ENCODE measurements at regions not wholly inside any gene's neighbourhood (a gene's known extent, or its start where the extent isn't known, plus 50 kb on each side); places are given as distances from the start of the nearest gene placed in this dataset.
"Not testable (repeated sequence)": the region's sequence is repeated elsewhere in the genome, so short reads cannot be mapped to it uniquely, and the experiment has no call there.

- DNase-seq (ENCODE audit: low spot score in 2 of 2): no peak
- TF ChIP-seq CTCF (IDR thresholded peaks at IDR 0.05): no peak
- intact Hi-C loops (cut with DNase I): no loop called here
These were observed 219.6 kb upstream of the POU1F1 start for GRCh38 chr3:87495938-87496337.

GRCh38 chr3:87494264-87494663 lies 217.9 kb upstream of the POU1F1 start:
- Histone ChIP-seq H3K36me3 (no peaks in the 10 kb centered on the region), H3K27me3 (no peaks in the 10 kb centered on the region), H3K4me1 (no peaks in the 10 kb centered on the region), H3K27ac (no peak overlapping the region), H3K9me3 (no peaks in the 10 kb centered on the region), H3K4me3 (no peak overlapping the region)
- no peak for TF ChIP-seq CTCF (IDR thresholded peaks at IDR 0.05)
- intact Hi-C loops (cut with DNase I): no loop called here
- no peak for DNase-seq (ENCODE audit: low spot score in 2 of 2)

More at GRCh38 chr3:87495938-87496337, 219.6 kb upstream of the POU1F1 start:
- Histone ChIP-seq H3K9me3 (no peaks in the 10 kb centered on the region), H3K27me3 (no peaks in the 10 kb centered on the region), H3K4me1 (no peaks in the 10 kb centered on the region), H3K36me3 (no peaks in the 10 kb centered on the region), H3K27ac (no peak overlapping the region), H3K4me3 (no peak overlapping the region)

GRCh38 chr3:87491843-87492242 lies 215.5 kb upstream of the POU1F1 start:
- intact Hi-C loops (cut with DNase I): no loop called here
- Histone ChIP-seq H3K9me3 (no peaks in the 10 kb centered on the region), H3K27me3 (no peaks in the 10 kb centered on the region), H3K4me3 (no peak overlapping the region), H3K36me3 (no peaks in the 10 kb centered on the region), H3K4me1 (no peaks in the 10 kb centered on the region), H3K27ac (no peak overlapping the region)
- no peak for DNase-seq (ENCODE audit: low spot score in 2 of 2)
- TF ChIP-seq CTCF (IDR thresholded peaks at IDR 0.05): no peak

- H3K27me3 ChIP-seq: no peaks in the 10 kb centered on the region
- intact Hi-C loops (cut with DNase I): no loop called here
- no peak for TF ChIP-seq CTCF (IDR thresholded peaks at IDR 0.05)
- no peaks in the 10 kb centered on the region for H3K4me1 ChIP-seq
- no peak overlapping the region for H3K27ac ChIP-seq
- H3K36me3 ChIP-seq: no peaks in the 10 kb centered on the region
- DNase-seq (ENCODE audit: low spot score in 2 of 2): no peak
- H3K4me3 ChIP-seq: no peak overlapping the region
- H3K9me3 ChIP-seq: no peaks in the 10 kb centered on the region
These were observed 213.5 kb upstream of the POU1F1 start for GRCh38 chr3:87489892-87490291.

- TF ChIP-seq CTCF (IDR thresholded peaks at IDR 0.05): no peak
- Histone ChIP-seq H3K36me3 (no peaks in the 10 kb centered on the region), H3K4me1 (no peaks in the 10 kb centered on the region), H3K27me3 (no peaks in the 10 kb centered on the region), H3K4me3 (no peak overlapping the region), H3K27ac (no peak overlapping the region), H3K9me3 (no peaks in the 10 kb centered on the region)
- DNase-seq (ENCODE audit: low spot score in 2 of 2): no peak
- intact Hi-C loops (cut with DNase I): no loop called here
These were observed 212.4 kb upstream of the POU1F1 start for GRCh38 chr3:87488765-87489164.

GRCh38 chr3:87486635-87487034 lies 210.3 kb upstream of the POU1F1 start:
- H3K36me3 ChIP-seq; DNase-seq (ENCODE audit: low spot score in 2 of 2); intact Hi-C loops (cut with DNase I); H3K27ac ChIP-seq; H3K27me3 ChIP-seq; H3K4me1 ChIP-seq; H3K4me3 ChIP-seq; H3K9me3 ChIP-seq: not testable (repeated sequence)
